HEK293 (cell line): ENCODE measurements at regions not wholly inside any gene's neighbourhood (a gene's known extent, or its start where the extent isn't known, plus 50 kb on each side); places are given as distances from the start of the nearest gene placed in this dataset.
"Not testable (repeated sequence)": the region's sequence is repeated elsewhere in the genome, so short reads cannot be mapped to it uniquely, and the experiment has no call there.

Experiments used
- CTCF ChIA-PET: fragments of 350-600 bp; formaldehyde crosslinking; extraction: SDS; loops from one replicate; lab custom pipeline; 2021; ENCODE audit warnings: antibody characterized with exemption; lab: Yijun Ruan, JAX
- POLR2A ChIA-PET: fragments of 300-600 bp; formaldehyde crosslinking; extraction: SDS; loops from one replicate; lab custom pipeline; 2020; ENCODE audit warnings: antibody characterized with exemption, inconsistent platforms; lab: Yijun Ruan, JAX
- H3K27ac ChIP-seq: fragments of 200-500 bp; sonication (Bioruptor generic); 2 replicates; pipeline ENCODE4 v1.5.1; 2014; ENCODE audit warnings: low read depth, low read length, control low read depth, inconsistent platforms; ENCODE audit errors: extremely low read depth
- H3K36me3 ChIP-seq, 2 experiments: fragments of 200-500 bp in 1 of 2; sonication (Bioruptor generic) in 1 of 2; 1 replicate in 1 of 2; 2 replicates in 1 of 2; pipeline ENCODE4 v1.5.1; 2014 to 2017; ENCODE audit warnings: inconsistent platforms in 2 of 2, low read length in 2 of 2; ENCODE audit not compliant: control insufficient read depth in 2 of 2, insufficient read depth in 1 of 2
- H3K4me1 ChIP-seq: fragments of 200-500 bp; sonication (Bioruptor generic); 2 replicates; pipeline ENCODE4 v1.5.1; 2014; ENCODE audit warnings: mild to moderate bottlenecking, low read length, inconsistent platforms; ENCODE audit not compliant: control insufficient read depth, insufficient read depth
- H3K4me3 ChIP-seq: 2 replicates; pipeline ENCODE4 v1.5.1; 2011; ENCODE audit warnings: low read depth, mild to moderate bottlenecking, control low read depth, low read length, moderate library complexity
- H3K9me3 ChIP-seq: fragments of 200-500 bp; sonication (Bioruptor generic); 2 replicates; pipeline ENCODE4 v1.5.1; 2014; ENCODE audit warnings: low read depth, low read length, inconsistent platforms; ENCODE audit not compliant: control insufficient read depth, insufficient read depth
- AEBP2 ChIP-seq: fragments of 450-650 bp; formaldehyde crosslinking; IDR thresholded peaks from 2 replicates; pipeline ENCODE4 v1.5.1; 2016; ENCODE audit warnings: missing biosample characterization, missing genetic modification characterization, borderline replicate concordance
- REST ChIP-seq: fragments of 450-650 bp; formaldehyde crosslinking; IDR thresholded peaks from 2 replicates; pipeline ENCODE4 v1.5.1; 2016; ENCODE audit warnings: missing biosample characterization, missing genetic modification characterization
- ZBTB11 ChIP-seq: fragments of 450-650 bp; formaldehyde crosslinking; conservative IDR thresholded peaks from 2 replicates; pipeline ENCODE4 v1.5.1; 2016; ENCODE audit warnings: low read depth, missing biosample characterization, missing genetic modification characterization
- ZBTB21 ChIP-seq: fragments of 450-650 bp; formaldehyde crosslinking; IDR thresholded peaks from 2 replicates; pipeline ENCODE4 v1.5.1; 2017; ENCODE audit warnings: missing biosample characterization, missing genetic modification characterization
- ZBTB8A ChIP-seq: fragments of 450-650 bp; formaldehyde crosslinking; IDR thresholded peaks from 2 replicates; pipeline ENCODE4 v1.5.1; 2016; ENCODE audit warnings: missing biosample characterization, missing genetic modification characterization
- ZFP37 ChIP-seq: fragments of 450-650 bp; formaldehyde crosslinking; IDR thresholded peaks from 2 replicates; pipeline ENCODE4 v1.5.1; 2016; ENCODE audit warnings: missing biosample characterization, missing genetic modification characterization
- ZNF223 ChIP-seq: fragments of 450-650 bp; formaldehyde crosslinking; IDR thresholded peaks from 2 replicates; pipeline ENCODE4 v1.5.1; 2016; ENCODE audit warnings: missing biosample characterization, missing genetic modification characterization
- ZNF341 ChIP-seq: fragments of 450-650 bp; formaldehyde crosslinking; IDR thresholded peaks from 2 replicates; pipeline ENCODE4; 2016; ENCODE audit warnings: low read depth, missing biosample characterization, missing genetic modification characterization
- ZNF394 ChIP-seq: fragments of 450-650 bp; formaldehyde crosslinking; IDR thresholded peaks from 2 replicates; pipeline ENCODE4 v1.5.1; 2016; ENCODE audit warnings: missing biosample characterization, missing genetic modification characterization, mild to moderate bottlenecking, moderate library complexity, borderline replicate concordance
- ZNF426 ChIP-seq: fragments of 450-650 bp; formaldehyde crosslinking; IDR thresholded peaks from 2 replicates; pipeline ENCODE4 v1.5.1; 2017; ENCODE audit warnings: missing biosample characterization, missing genetic modification characterization, mild to moderate bottlenecking, inconsistent platforms, moderate library complexity
- ZNF510 ChIP-seq: fragments of 450-650 bp; formaldehyde crosslinking; IDR thresholded peaks from 2 replicates; pipeline ENCODE4 v1.5.1; 2018; ENCODE audit warnings: mild to moderate bottlenecking, missing genetic modification characterization, missing biosample characterization; ENCODE audit not compliant: insufficient replicate concordance
- ZNF530 ChIP-seq: fragments of 450-650 bp; formaldehyde crosslinking; IDR thresholded peaks from 2 replicates; pipeline ENCODE4 v1.5.1; 2016; ENCODE audit warnings: low read depth, missing biosample characterization, missing genetic modification characterization
- ZNF555 ChIP-seq: fragments of 450-650 bp; formaldehyde crosslinking; conservative IDR thresholded peaks from 2 replicates; pipeline ENCODE4 v1.5.1; 2017; ENCODE audit warnings: missing biosample characterization, mild to moderate bottlenecking, missing genetic modification characterization, inconsistent platforms
- ZNF558 ChIP-seq: fragments of 450-650 bp; formaldehyde crosslinking; IDR thresholded peaks from 2 replicates; pipeline ENCODE4 v1.5.1; 2016; ENCODE audit warnings: missing biosample characterization, missing genetic modification characterization
- ZNF560 ChIP-seq: fragments of 450-650 bp; formaldehyde crosslinking; IDR thresholded peaks from 2 replicates; pipeline ENCODE4 v1.5.1; 2017; ENCODE audit warnings: missing biosample characterization, missing genetic modification characterization, borderline replicate concordance
- ZNF580 ChIP-seq: fragments of 450-650 bp; formaldehyde crosslinking; IDR thresholded peaks from 2 replicates; pipeline ENCODE4 v1.5.1; 2016; ENCODE audit warnings: missing biosample characterization, missing genetic modification characterization
- ZNF623 ChIP-seq: fragments of 450-650 bp; formaldehyde crosslinking; IDR thresholded peaks from 2 replicates; pipeline ENCODE4 v1.5.1; 2016; ENCODE audit warnings: missing biosample characterization, missing genetic modification characterization
- ZNF629 ChIP-seq: fragments of 450-650 bp; formaldehyde crosslinking; IDR thresholded peaks from 2 replicates; pipeline ENCODE4 v1.5.1; 2017; ENCODE audit warnings: missing biosample characterization, missing genetic modification characterization
- ZNF664 ChIP-seq: fragments of 450-650 bp; formaldehyde crosslinking; IDR thresholded peaks from 2 replicates; pipeline ENCODE4 v1.5.1; 2016; ENCODE audit warnings: missing biosample characterization, missing genetic modification characterization
- ZXDB ChIP-seq: fragments of 450-650 bp; formaldehyde crosslinking; IDR thresholded peaks from 2 replicates; pipeline ENCODE4 v1.5.1; 2016; ENCODE audit warnings: missing biosample characterization, missing genetic modification characterization
- TF ChIP-seq, protein P1 (sequence below): fragments of 450-650 bp; formaldehyde crosslinking; conservative IDR thresholded peaks from 2 replicates; pipeline ENCODE4 v1.5.1; 2016; ENCODE audit warnings: low read depth, missing biosample characterization, missing genetic modification characterization
- TF ChIP-seq, protein P2 (sequence below): fragments of 450-650 bp; formaldehyde crosslinking; IDR thresholded peaks from 2 replicates; pipeline ENCODE4 v1.5.1; 2016; ENCODE audit warnings: missing biosample characterization, missing genetic modification characterization

GRCh38 chr5:174943002-174943401, 218.6 kb downstream of the MSX2 start:
- H3K4me3 ChIP-seq, H3K9me3 ChIP-seq, POLR2A ChIA-PET, H3K4me1 ChIP-seq, H3K27ac ChIP-seq, CTCF ChIA-PET, H3K36me3 ChIP-seq: not testable (repeated sequence)
- peak; percentile 73; the same call in 1 of the 2 replicates for TF ChIP-seq REST (tag by site-specific recombination)
- peak; percentile 83 for TF ChIP-seq ZNF623 (tag by site-specific recombination)
- TF ChIP-seq, protein P1, sequence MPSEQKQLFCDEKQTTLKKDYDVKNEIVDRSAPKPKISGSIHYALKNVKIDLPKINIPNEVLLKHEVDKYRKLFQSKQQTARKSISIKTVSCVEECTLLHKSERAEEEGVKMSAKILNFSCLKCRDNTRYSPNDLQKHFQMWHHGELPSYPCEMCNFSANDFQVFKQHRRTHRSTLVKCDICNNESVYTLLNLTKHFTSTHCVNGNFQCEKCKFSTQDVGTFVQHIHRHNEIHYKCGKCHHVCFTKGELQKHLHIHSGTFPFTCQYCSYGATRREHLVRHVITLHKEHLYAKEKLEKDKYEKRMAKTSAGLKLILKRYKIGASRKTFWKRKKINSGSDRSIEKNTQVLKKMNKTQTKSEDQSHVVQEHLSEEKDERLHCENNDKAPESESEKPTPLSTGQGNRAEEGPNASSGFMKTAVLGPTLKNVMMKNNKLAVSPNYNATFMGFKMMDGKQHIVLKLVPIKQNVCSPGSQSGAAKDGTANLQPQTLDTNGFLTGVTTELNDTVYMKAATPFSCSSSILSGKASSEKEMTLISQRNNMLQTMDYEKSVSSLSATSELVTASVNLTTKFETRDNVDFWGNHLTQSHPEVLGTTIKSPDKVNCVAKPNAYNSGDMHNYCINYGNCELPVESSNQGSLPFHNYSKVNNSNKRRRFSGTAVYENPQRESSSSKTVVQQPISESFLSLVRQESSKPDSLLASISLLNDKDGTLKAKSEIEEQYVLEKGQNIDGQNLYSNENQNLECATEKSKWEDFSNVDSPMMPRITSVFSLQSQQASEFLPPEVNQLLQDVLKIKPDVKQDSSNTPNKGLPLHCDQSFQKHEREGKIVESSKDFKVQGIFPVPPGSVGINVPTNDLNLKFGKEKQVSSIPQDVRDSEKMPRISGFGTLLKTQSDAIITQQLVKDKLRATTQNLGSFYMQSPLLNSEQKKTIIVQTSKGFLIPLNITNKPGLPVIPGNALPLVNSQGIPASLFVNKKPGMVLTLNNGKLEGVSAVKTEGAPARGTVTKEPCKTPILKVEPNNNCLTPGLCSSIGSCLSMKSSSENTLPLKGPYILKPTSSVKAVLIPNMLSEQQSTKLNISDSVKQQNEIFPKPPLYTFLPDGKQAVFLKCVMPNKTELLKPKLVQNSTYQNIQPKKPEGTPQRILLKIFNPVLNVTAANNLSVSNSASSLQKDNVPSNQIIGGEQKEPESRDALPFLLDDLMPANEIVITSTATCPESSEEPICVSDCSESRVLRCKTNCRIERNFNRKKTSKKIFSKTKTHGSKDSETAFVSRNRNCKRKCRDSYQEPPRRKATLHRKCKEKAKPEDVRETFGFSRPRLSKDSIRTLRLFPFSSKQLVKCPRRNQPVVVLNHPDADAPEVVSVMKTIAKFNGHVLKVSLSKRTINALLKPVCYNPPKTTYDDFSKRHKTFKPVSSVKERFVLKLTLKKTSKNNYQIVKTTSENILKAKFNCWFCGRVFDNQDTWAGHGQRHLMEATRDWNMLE = peak; percentile 96
- peak; percentile 44; the same call in 1 of the 2 replicates for TF ChIP-seq ZNF580 (tag by site-specific recombination)
- peak; percentile 86 for TF ChIP-seq ZNF560 (tag by site-specific recombination)
- peak; percentile 75; the same call in 1 of the 2 replicates for TF ChIP-seq ZNF558 (tag by site-specific recombination)
- peak; percentile 95 for TF ChIP-seq ZNF394 (tag by site-specific recombination)
- TF ChIP-seq ZXDB (tag by site-specific recombination) = peak; percentile 82
- peak; percentile 62; the same call in 1 of the 2 replicates for TF ChIP-seq ZNF664 (tag by site-specific recombination)
- 0 out of 2 replicates have a peak, but pooled peaks have one; percentile 25 for TF ChIP-seq ZNF223
- TF ChIP-seq ZBTB21 (tag by site-specific recombination) = peak; percentile 73
- peak; percentile 79 for TF ChIP-seq ZFP37 (tag by site-specific recombination)
- TF ChIP-seq ZNF426 (tag by site-specific recombination) = peak; percentile 97
- TF ChIP-seq ZNF530 (tag by site-specific recombination) = peak; percentile 50; the same call in 1 of the 2 replicates
- TF ChIP-seq ZNF555 = peak; percentile 96
- TF ChIP-seq ZNF629 (tag by site-specific recombination) = 0 out of 2 replicates have a peak, but pooled peaks have one; percentile 37
- TF ChIP-seq AEBP2 = peak; percentile 64; the same call in 1 of the 2 replicates
- TF ChIP-seq ZBTB8A (tag by site-specific recombination) = peak; percentile 85
- peak; percentile 89 for TF ChIP-seq ZBTB11 (tag by site-specific recombination)
- TF ChIP-seq ZNF510 (tag by site-specific recombination) = peak; percentile 82
- TF ChIP-seq ZNF341 (tag by site-specific recombination) = peak; percentile 20; the same call in 1 of the 2 replicates
- TF ChIP-seq, protein P2, sequence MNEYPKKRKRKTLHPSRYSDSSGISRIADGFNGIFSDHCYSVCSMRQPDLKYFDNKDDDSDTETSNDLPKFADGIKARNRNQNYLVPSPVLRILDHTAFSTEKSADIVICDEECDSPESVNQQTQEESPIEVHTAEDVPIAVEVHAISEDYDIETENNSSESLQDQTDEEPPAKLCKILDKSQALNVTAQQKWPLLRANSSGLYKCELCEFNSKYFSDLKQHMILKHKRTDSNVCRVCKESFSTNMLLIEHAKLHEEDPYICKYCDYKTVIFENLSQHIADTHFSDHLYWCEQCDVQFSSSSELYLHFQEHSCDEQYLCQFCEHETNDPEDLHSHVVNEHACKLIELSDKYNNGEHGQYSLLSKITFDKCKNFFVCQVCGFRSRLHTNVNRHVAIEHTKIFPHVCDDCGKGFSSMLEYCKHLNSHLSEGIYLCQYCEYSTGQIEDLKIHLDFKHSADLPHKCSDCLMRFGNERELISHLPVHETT (tag by site-specific recombination) = 0 out of 2 replicates have a peak, but pooled peaks have one; percentile 55
